ENCODE measurements at regions not wholly inside any gene's neighbourhood (a gene's known extent, or its start where the extent isn't known, plus 50 kb on each side); places are given as distances from the start of the nearest gene placed in this dataset.
A peak's percentile ranks its signal among the peaks of the same experiment; 100 is the strongest.

- Histone ChIP-seq H3K27ac (no peak overlapping the region), H3K9me3 (ENCODE audit: low read depth, low read length) (no peaks in the 10 kb centered on the region), H3K4me3 (no peak overlapping the region), H3K36me3 (ENCODE audit: insufficient read depth, low read length) (no peaks in the 10 kb centered on the region), H3K9ac (ENCODE audit: insufficient read length) (no peak overlapping the region)
- TF ChIP-seq POLR2AphosphoS5 (IDR thresholded peaks at IDR 0.05; ENCODE audit: borderline replicate concordance, low read depth, low read length) (no peak), EZH2 (IDR thresholded peaks at IDR 0.05) (no peak), FOXP2 (optimal IDR thresholded peaks at IDR 0.05; ENCODE audit: control extremely low read depth, extremely low read length, insufficient read depth) (no peak)
- no peak for DNase-seq (ENCODE audit: low read depth, low spot score)
Measured at GRCh38 chr4:81352446-81352835, 119.3 kb downstream of the RASGEF1B start.

DNA sequence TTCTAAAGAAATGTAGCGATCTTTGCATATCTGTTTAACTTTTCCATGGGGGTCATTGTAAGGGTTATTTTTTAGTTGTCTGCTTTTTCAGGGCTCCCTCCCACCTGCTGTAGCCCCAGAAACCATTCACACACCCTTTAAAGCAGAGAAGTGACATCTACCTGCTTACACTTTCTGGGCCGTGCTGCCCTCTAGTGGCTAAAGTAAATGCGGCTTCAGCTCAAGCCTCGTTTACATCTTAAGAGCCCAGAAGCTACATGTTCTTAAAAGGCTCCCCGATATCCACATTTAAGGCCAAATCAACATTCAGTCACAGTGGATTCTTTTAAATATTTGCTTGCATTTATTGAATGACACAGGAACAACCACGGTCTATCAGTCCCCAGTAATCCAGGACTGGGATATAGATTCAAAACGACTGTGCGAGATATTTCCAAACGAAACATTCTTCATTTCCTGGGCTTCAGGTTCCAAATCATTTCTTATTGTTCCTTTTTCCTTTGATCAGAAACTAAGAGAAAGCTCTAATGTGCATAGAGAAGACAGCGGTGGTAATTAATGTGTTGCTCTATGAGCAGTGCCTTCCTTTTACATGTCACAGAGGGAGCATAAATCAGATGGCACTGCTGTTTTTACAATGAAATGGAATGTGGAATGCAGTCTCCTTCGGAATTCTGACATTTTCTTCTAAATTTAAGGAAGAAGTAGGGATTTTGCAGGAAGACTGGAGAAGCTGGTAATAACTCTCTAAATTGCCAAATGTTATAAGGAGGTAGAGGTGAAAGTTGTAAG lies 119.9 kb downstream of the RASGEF1B start:
- no peaks in the 10 kb centered on the region for H3K36me3 ChIP-seq (ENCODE audit: insufficient read depth, low read length)
- H3K27ac ChIP-seq: 0 out of 2 replicates have a peak overlapping the region, but pooled peaks have one; percentile 38
- H3K9ac ChIP-seq (ENCODE audit: insufficient read length): peak overlapping the region; percentile 61
- TF ChIP-seq FOXP2 (optimal IDR thresholded peaks at IDR 0.05; ENCODE audit: control extremely low read depth, extremely low read length, insufficient read depth) (no peak), POLR2AphosphoS5 (IDR thresholded peaks at IDR 0.05; ENCODE audit: borderline replicate concordance, low read depth, low read length) (no peak), EZH2 (IDR thresholded peaks at IDR 0.05) (no peak)
- peak overlapping the region; percentile 65 for H3K4me3 ChIP-seq
- H3K9me3 ChIP-seq (ENCODE audit: low read depth, low read length): no peaks in the 10 kb centered on the region
- DNase-seq (ENCODE audit: low read depth, low spot score): peak; percentile 75

- H3K9me3 ChIP-seq (ENCODE audit: low read depth, low read length): no peaks in the 10 kb centered on the region
- no peak overlapping the region for H3K4me3 ChIP-seq
- H3K27ac ChIP-seq: no peak overlapping the region
- H3K9ac ChIP-seq (ENCODE audit: insufficient read length): no peak overlapping the region
- DNase-seq (ENCODE audit: low read depth, low spot score): no peak
- TF ChIP-seq POLR2AphosphoS5 (IDR thresholded peaks at IDR 0.05; ENCODE audit: borderline replicate concordance, low read depth, low read length) (no peak), EZH2 (IDR thresholded peaks at IDR 0.05) (no peak), FOXP2 (optimal IDR thresholded peaks at IDR 0.05; ENCODE audit: control extremely low read depth, extremely low read length, insufficient read depth) (no peak)
- H3K36me3 ChIP-seq (ENCODE audit: insufficient read depth, low read length): no peaks in the 10 kb centered on the region
Measured at GRCh38 chr4:81350040-81350439, 121.7 kb downstream of the RASGEF1B start.

- H3K27ac ChIP-seq: no peak overlapping the region
- no peak overlapping the region for H3K4me3 ChIP-seq
- H3K9ac ChIP-seq (ENCODE audit: insufficient read length): no peak overlapping the region
- no peak for DNase-seq (ENCODE audit: low read depth, low spot score)
- no peaks in the 10 kb centered on the region for H3K9me3 ChIP-seq (ENCODE audit: low read depth, low read length)
- TF ChIP-seq FOXP2 (optimal IDR thresholded peaks at IDR 0.05; ENCODE audit: control extremely low read depth, extremely low read length, insufficient read depth): no peak
- TF ChIP-seq POLR2AphosphoS5 (IDR thresholded peaks at IDR 0.05; ENCODE audit: borderline replicate concordance, low read depth, low read length): no peak
- no peak for TF ChIP-seq EZH2 (IDR thresholded peaks at IDR 0.05)
- H3K36me3 ChIP-seq (ENCODE audit: insufficient read depth, low read length): no peaks in the 10 kb centered on the region
Measured at GRCh38 chr4:81348778-81349094, 123.0 kb downstream of the RASGEF1B start.

DNA sequence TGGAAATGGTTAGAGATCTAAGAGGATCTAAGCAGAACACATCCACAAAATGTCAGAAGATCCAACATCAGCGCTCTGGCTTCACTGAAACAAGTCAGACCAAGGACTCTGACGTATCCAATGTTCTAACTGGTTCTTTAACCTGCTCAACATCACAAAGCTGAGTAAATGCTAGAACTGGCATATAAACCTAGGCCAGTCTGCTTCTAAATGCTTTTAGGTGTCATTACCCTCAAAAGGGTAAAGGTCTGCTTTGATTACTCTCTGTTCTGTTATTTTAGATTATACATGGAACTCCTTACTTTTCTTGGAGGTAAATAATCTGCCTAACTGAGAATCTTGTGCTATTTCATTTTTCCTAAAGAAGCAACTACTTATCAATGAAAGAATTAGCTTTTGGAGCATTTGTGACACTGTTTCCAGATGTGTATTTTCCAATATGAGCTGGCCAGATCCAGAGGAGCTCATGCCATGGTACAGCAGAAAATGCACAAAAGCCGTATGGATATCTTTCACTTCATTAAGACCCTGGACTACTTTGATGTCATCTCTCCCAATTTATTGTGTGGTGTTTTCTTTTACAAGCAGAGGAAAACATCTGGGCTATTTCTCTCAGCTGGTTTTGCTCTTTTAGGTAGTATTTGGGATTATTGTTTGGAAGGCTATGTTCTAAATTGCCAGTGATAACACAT lies 123.5 kb downstream of the RASGEF1B start:
- Histone ChIP-seq H3K27ac (no peak overlapping the region), H3K9ac (ENCODE audit: insufficient read length) (no peak overlapping the region), H3K9me3 (ENCODE audit: low read depth, low read length) (no peaks in the 10 kb centered on the region), H3K36me3 (ENCODE audit: insufficient read depth, low read length) (no peaks in the 10 kb centered on the region), H3K4me3 (no peak overlapping the region)
- DNase-seq (ENCODE audit: low read depth, low spot score): no peak
- TF ChIP-seq POLR2AphosphoS5 (IDR thresholded peaks at IDR 0.05; ENCODE audit: borderline replicate concordance, low read depth, low read length) (no peak), FOXP2 (optimal IDR thresholded peaks at IDR 0.05; ENCODE audit: control extremely low read depth, extremely low read length, insufficient read depth) (no peak), EZH2 (IDR thresholded peaks at IDR 0.05) (no peak)

- Histone ChIP-seq H3K9me3 (ENCODE audit: low read depth, low read length) (no peaks in the 10 kb centered on the region), H3K9ac (ENCODE audit: insufficient read length) (no peak overlapping the region), H3K27ac (no peak overlapping the region), H3K36me3 (ENCODE audit: insufficient read depth, low read length) (no peaks in the 10 kb centered on the region), H3K4me3 (no peak overlapping the region)
- DNase-seq (ENCODE audit: low read depth, low spot score): no peak
- TF ChIP-seq FOXP2 (optimal IDR thresholded peaks at IDR 0.05; ENCODE audit: control extremely low read depth, extremely low read length, insufficient read depth) (no peak), POLR2AphosphoS5 (IDR thresholded peaks at IDR 0.05; ENCODE audit: borderline replicate concordance, low read depth, low read length) (no peak), EZH2 (IDR thresholded peaks at IDR 0.05) (no peak)
Measured at GRCh38 chr4:81346719-81347118, 125.0 kb downstream of the RASGEF1B start.

- H3K36me3 ChIP-seq (ENCODE audit: insufficient read depth, low read length): no peaks in the 10 kb centered on the region
- DNase-seq (ENCODE audit: low read depth, low spot score): no peak
Measured at GRCh38 chr4:81343536-81343935, 128.2 kb downstream of the RASGEF1B start.

DNA sequence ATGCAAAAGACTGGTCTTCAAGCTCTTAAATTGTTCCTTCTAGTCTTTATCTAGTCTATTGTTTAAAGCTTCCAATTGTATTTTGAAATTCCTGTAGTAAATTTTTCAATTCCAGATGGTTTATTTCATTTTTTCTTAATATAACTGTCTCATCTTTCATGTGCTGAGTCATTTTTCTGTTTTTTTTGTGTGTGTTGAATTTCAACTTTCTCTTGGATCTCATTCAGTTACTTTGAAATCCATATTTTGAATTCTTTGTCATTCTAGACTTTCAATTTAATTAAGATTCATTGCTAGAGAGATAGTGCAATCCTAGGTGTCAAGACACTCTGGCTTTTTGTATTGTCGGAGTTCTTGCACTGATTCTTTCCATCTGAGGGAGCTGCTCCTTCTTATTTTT lies 128.0 kb upstream of the PRKG2 start:
- H3K36me3 ChIP-seq (ENCODE audit: insufficient read depth, low read length): no peaks in the 10 kb centered on the region
- no peak for DNase-seq (ENCODE audit: low read depth, low spot score)
- no peak overlapping the region for H3K9ac ChIP-seq (ENCODE audit: insufficient read length)
- H3K9me3 ChIP-seq (ENCODE audit: low read depth, low read length): no peaks in the 10 kb centered on the region
- H3K4me3 ChIP-seq: no peak overlapping the region
- TF ChIP-seq EZH2 (IDR thresholded peaks at IDR 0.05) (no peak), POLR2AphosphoS5 (IDR thresholded peaks at IDR 0.05; ENCODE audit: borderline replicate concordance, low read depth, low read length) (no peak), FOXP2 (optimal IDR thresholded peaks at IDR 0.05; ENCODE audit: control extremely low read depth, extremely low read length, insufficient read depth) (no peak)
- H3K27ac ChIP-seq: no peak overlapping the region

More at GRCh38 chr4:81343536-81343935, 128.2 kb downstream of the RASGEF1B start:
- Histone ChIP-seq H3K27ac (no peak overlapping the region), H3K4me3 (no peak overlapping the region), H3K9ac (ENCODE audit: insufficient read length) (no peak overlapping the region), H3K9me3 (ENCODE audit: low read depth, low read length) (no peaks in the 10 kb centered on the region)
- TF ChIP-seq EZH2 (IDR thresholded peaks at IDR 0.05): no peak
- no peak for TF ChIP-seq POLR2AphosphoS5 (IDR thresholded peaks at IDR 0.05; ENCODE audit: borderline replicate concordance, low read depth, low read length)
- TF ChIP-seq FOXP2 (optimal IDR thresholded peaks at IDR 0.05; ENCODE audit: control extremely low read depth, extremely low read length, insufficient read depth): no peak

All from SK-N-MC (cell line).